Suppressor macrophage (primary cell): ENCODE measurements at regions not wholly inside any gene's neighbourhood (a gene's known extent, or its start where the extent isn't known, plus 50 kb on each side); places are given as distances from the start of the nearest gene placed in this dataset.

ENCODE experiments used
- DNase-seq, 4 experiments: peaks; one replicate each; pipeline ENCODE4 v3.0.0-alpha.2; 2020 to 2022

- DNase-seq = peak in 3 of 4 experiments; percentile 6 to 36 (median 12)
Observed at GRCh38 chr20:39356908-39357307, 394.8 kb downstream of the DHX35 start.

- no peak for DNase-seq
Observed at GRCh38 chr20:39349240-39349639, 387.1 kb downstream of the DHX35 start.

- no peak for DNase-seq
Observed at GRCh38 chr20:39347626-39348025, 385.5 kb downstream of the DHX35 start.

- DNase-seq = no peak
Observed at GRCh38 chr20:39342463-39342862, 380.3 kb downstream of the DHX35 start.

- DNase-seq = peak; percentile 48 to 77 (median 67)
Observed at GRCh38 chr20:39338469-39339376, 376.6 kb downstream of the DHX35 start.

- DNase-seq = no peak
Observed at GRCh38 chr20:39333211-39333610, 371.1 kb downstream of the DHX35 start.

GRCh38 chr20:39328347-39328746 lies 366.2 kb downstream of the DHX35 start:
- no peak for DNase-seq

GRCh38 chr20:39326050-39326449 lies 363.9 kb downstream of the DHX35 start:
- DNase-seq = no peak

GRCh38 chr20:39318911-39319310 lies 356.8 kb downstream of the DHX35 start:
- no peak for DNase-seq

- DNase-seq = peak in 1 of 4 experiments; percentile 7
Observed at GRCh38 chr20:39312676-39313075, 350.5 kb downstream of the DHX35 start.

GRCh38 chr20:39311851-39312506 lies 349.8 kb downstream of the DHX35 start:
- DNase-seq = no peak

GRCh38 chr20:39310363-39310995 lies 348.3 kb downstream of the DHX35 start:
- DNase-seq = no peak

- no peak for DNase-seq
Observed at GRCh38 chr20:39309458-39309857, 347.3 kb downstream of the DHX35 start.

GRCh38 chr20:39302312-39302711 lies 340.2 kb downstream of the DHX35 start:
- DNase-seq = no peak

GRCh38 chr20:39299783-39300182 lies 337.6 kb downstream of the DHX35 start:
- DNase-seq = no peak

- no peak for DNase-seq
Observed at GRCh38 chr20:39298571-39299506, 336.7 kb downstream of the DHX35 start.

- DNase-seq = no peak
Observed at GRCh38 chr20:39298121-39298520, 336.0 kb downstream of the DHX35 start.

GRCh38 chr20:39295301-39295700 lies 333.2 kb downstream of the DHX35 start:
- DNase-seq = no peak

GRCh38 chr20:39294137-39294725 lies 332.1 kb downstream of the DHX35 start:
- no peak for DNase-seq

GRCh38 chr20:39292193-39292736 lies 330.1 kb downstream of the DHX35 start:
- no peak for DNase-seq

GRCh38 chr20:39291301-39291700 lies 329.2 kb downstream of the DHX35 start:
- no peak for DNase-seq

- no peak for DNase-seq
Observed at GRCh38 chr20:39290575-39290974, 328.4 kb downstream of the DHX35 start.
